Activated CD4-positive, alpha-beta T cell treated with anti-CD3 and anti-CD28 coated beads for 24 hours (primary cell): ENCODE measurements at regions not wholly inside any gene's neighbourhood (a gene's known extent, or its start where the extent isn't known, plus 50 kb on each side); places are given as distances from the start of the nearest gene placed in this dataset.
"Not testable (repeated sequence)": the region's sequence is repeated elsewhere in the genome, so short reads cannot be mapped to it uniquely, and the experiment has no call there.

Source experiments
- DNase-seq, 2 donors: peaks; one replicate each; pipeline ENCODE4 v3.0.0-alpha.2; 2020; ENCODE audit warnings: low read depth in 2 of 2

GRCh38 chr4:59597536-59598329 is 1602.4 kb upstream of the ADGRL3 start:
- no peak for DNase-seq

GRCh38 chr4:59598330-59598618 is 1601.9 kb upstream of the ADGRL3 start:
- DNase-seq: no peak

- DNase-seq: no peak
Observed at GRCh38 chr4:59608466-59608865, 1591.7 kb upstream of the ADGRL3 start.

GRCh38 chr4:59612235-59612634 is 1587.9 kb upstream of the ADGRL3 start:
- DNase-seq: no peak

- no peak for DNase-seq
Observed at GRCh38 chr4:59615316-59615715, 1584.8 kb upstream of the ADGRL3 start.

- DNase-seq: no peak
Observed at GRCh38 chr4:59629348-59629747, 1570.8 kb upstream of the ADGRL3 start.

GRCh38 chr4:59630235-59630634 is 1569.9 kb upstream of the ADGRL3 start:
- no peak for DNase-seq

- no peak for DNase-seq
Observed at GRCh38 chr4:59630922-59631321, 1569.2 kb upstream of the ADGRL3 start.

GRCh38 chr4:59637596-59637995 is 1562.5 kb upstream of the ADGRL3 start:
- DNase-seq: no peak

- DNase-seq: no peak
Observed at GRCh38 chr4:59643682-59644081, 1556.4 kb upstream of the ADGRL3 start.

- DNase-seq: no peak
Observed at GRCh38 chr4:59644765-59645164, 1555.4 kb upstream of the ADGRL3 start.

- no peak for DNase-seq
Observed at GRCh38 chr4:59646082-59646481, 1554.0 kb upstream of the ADGRL3 start.

- DNase-seq: no peak
Observed at GRCh38 chr4:59647011-59647410, 1553.1 kb upstream of the ADGRL3 start.

- no peak for DNase-seq
Observed at GRCh38 chr4:59647500-59647899, 1552.6 kb upstream of the ADGRL3 start.

- DNase-seq: no peak
Observed at GRCh38 chr4:59650861-59651260, 1549.3 kb upstream of the ADGRL3 start.

- no peak for DNase-seq
Observed at GRCh38 chr4:59655996-59656395, 1544.1 kb upstream of the ADGRL3 start.

GRCh38 chr4:59664771-59665170 is 1535.4 kb upstream of the ADGRL3 start:
- no peak for DNase-seq

- DNase-seq: no peak
Observed at GRCh38 chr4:59666645-59667044, 1533.5 kb upstream of the ADGRL3 start.

- no peak for DNase-seq
Observed at GRCh38 chr4:59671037-59671436, 1529.1 kb upstream of the ADGRL3 start.

GRCh38 chr4:59676389-59676788 is 1523.7 kb upstream of the ADGRL3 start:
- DNase-seq: no peak

GRCh38 chr4:59676992-59677391 is 1523.1 kb upstream of the ADGRL3 start:
- not testable (repeated sequence) for DNase-seq

GRCh38 chr4:59685626-59686025 is 1514.5 kb upstream of the ADGRL3 start:
- DNase-seq: no peak

- no peak for DNase-seq
Observed at GRCh38 chr4:59689149-59689548, 1511.0 kb upstream of the ADGRL3 start.

- DNase-seq: no peak
Observed at GRCh38 chr4:59695355-59696053, 1504.6 kb upstream of the ADGRL3 start.
